KMS-11 (cell line): ENCODE measurements at regions not wholly inside any gene's neighbourhood (a gene's known extent, or its start where the extent isn't known, plus 50 kb on each side); places are given as distances from the start of the nearest gene placed in this dataset.

Source experiments
- H2AFZ ChIP-seq: fragments of 200-600 bp; sonication (generic); 2 replicates; pipeline ENCODE4 v1.6.1; 2016; ENCODE audit warnings: antibody characterized with exemption, mixed run types, low read depth
- H3K27ac ChIP-seq: fragments of 200-600 bp; sonication (generic); 2 replicates; pipeline ENCODE4 v1.6.1; 2016; ENCODE audit warnings: mild to moderate bottlenecking, mixed run types
- H3K27me3 ChIP-seq: fragments of 200-600 bp; sonication (generic); 2 replicates; pipeline ENCODE4 v1.6.1; 2017; ENCODE audit warnings: mild to moderate bottlenecking, low read depth, mixed run types, moderate library complexity; ENCODE audit not compliant: insufficient read depth
- H3K36me3 ChIP-seq: fragments of 200-600 bp; sonication (generic); 2 replicates; pipeline ENCODE4 v1.6.1; 2017; ENCODE audit warnings: mild to moderate bottlenecking, mixed run types; ENCODE audit not compliant: insufficient read depth
- H3K4me1 ChIP-seq: fragments of 200-600 bp; sonication (generic); 2 replicates; pipeline ENCODE4 v1.6.1; 2016; ENCODE audit warnings: mild to moderate bottlenecking, low read depth, mixed run types; ENCODE audit not compliant: poor library complexity, severe bottlenecking
- H3K4me2 ChIP-seq: fragments of 200-600 bp; sonication (generic); 2 replicates; pipeline ENCODE4 v1.7.0; 2016; ENCODE audit warnings: mild to moderate bottlenecking, mixed run types
- H3K4me3 ChIP-seq: fragments of 200-600 bp; sonication (generic); IDR thresholded peaks from 2 replicates; pipeline ENCODE4 v1.6.1; 2017; ENCODE audit warnings: low read depth, low read length, mixed read lengths; ENCODE audit not compliant: insufficient read depth
- H3K79me2 ChIP-seq: fragments of 200-600 bp; sonication (generic); 2 replicates; pipeline ENCODE4 v1.6.1; 2016; ENCODE audit warnings: low read depth, mixed run types; ENCODE audit not compliant: insufficient read depth
- H3K9ac ChIP-seq: fragments of 200-600 bp; sonication (generic); 2 replicates; pipeline ENCODE4 v1.6.1; 2016; ENCODE audit warnings: mild to moderate bottlenecking, mixed run types
- H4K20me1 ChIP-seq: fragments of 200-600 bp; sonication (generic); 2 replicates; pipeline ENCODE4 v1.6.1; 2016; ENCODE audit warnings: mild to moderate bottlenecking, mixed run types; ENCODE audit not compliant: insufficient read depth
- CTCF ChIP-seq: fragments of 200-600 bp; sonication (generic); conservative IDR thresholded peaks from 2 replicates; pipeline ENCODE4 v1.6.1; 2017; ENCODE audit warnings: low read depth, mild to moderate bottlenecking, antibody characterized with exemption, low read length, moderate library complexity, mixed read lengths

- Histone ChIP-seq H3K9ac (no peak overlapping the region), H3K27me3 (no peaks in the 10 kb centered on the region), H3K4me1 (no peaks in the 10 kb centered on the region), H3K79me2 (no peaks in the 10 kb centered on the region), H3K27ac (no peak overlapping the region), H3K36me3 (no peaks in the 10 kb centered on the region), H2AFZ (no peak overlapping the region), H4K20me1 (no peaks in the 10 kb centered on the region), H3K4me3 (no peak overlapping the region), H3K4me2 (no peak overlapping the region)
- TF ChIP-seq CTCF, result no peak
Observed at GRCh38 chr20:51265361-51265760, 242.5 kb upstream of the KCNG1 start.

GRCh38 chr20:51262240-51262639 lies 239.3 kb upstream of the KCNG1 start:
- no peak overlapping the region for H3K4me3 ChIP-seq
- H3K27me3 ChIP-seq, result no peaks in the 10 kb centered on the region
- H4K20me1 ChIP-seq, result no peaks in the 10 kb centered on the region
- H3K4me1 ChIP-seq, result no peaks in the 10 kb centered on the region
- no peak overlapping the region for H3K4me2 ChIP-seq
- no peak for TF ChIP-seq CTCF
- no peaks in the 10 kb centered on the region for H3K36me3 ChIP-seq
- no peak overlapping the region for H3K9ac ChIP-seq
- no peak overlapping the region for H2AFZ ChIP-seq
- H3K79me2 ChIP-seq, result no peaks in the 10 kb centered on the region
- no peak overlapping the region for H3K27ac ChIP-seq

GRCh38 chr20:51259455-51259854 lies 236.5 kb upstream of the KCNG1 start:
- Histone ChIP-seq H4K20me1 (no peaks in the 10 kb centered on the region), H3K9ac (no peak overlapping the region), H3K4me3 (no peak overlapping the region), H3K4me1 (no peaks in the 10 kb centered on the region), H3K79me2 (no peaks in the 10 kb centered on the region), H3K36me3 (no peaks in the 10 kb centered on the region), H2AFZ (no peak overlapping the region), H3K27ac (no peak overlapping the region), H3K4me2 (no peak overlapping the region), H3K27me3 (no peaks in the 10 kb centered on the region)
- no peak for TF ChIP-seq CTCF

- H3K27me3 ChIP-seq, result no peaks in the 10 kb centered on the region
- H4K20me1 ChIP-seq, result no peaks in the 10 kb centered on the region
- no peaks in the 10 kb centered on the region for H3K79me2 ChIP-seq
- H3K4me1 ChIP-seq, result no peaks in the 10 kb centered on the region
- no peak overlapping the region for H3K9ac ChIP-seq
- H2AFZ ChIP-seq, result no peak overlapping the region
- no peak for TF ChIP-seq CTCF
- H3K4me2 ChIP-seq, result no peak overlapping the region
- no peak overlapping the region for H3K4me3 ChIP-seq
- no peak overlapping the region for H3K27ac ChIP-seq
- H3K36me3 ChIP-seq, result no peaks in the 10 kb centered on the region
Observed at GRCh38 chr20:51258582-51259165, 235.8 kb upstream of the KCNG1 start.
